KG1 (cell line): ENCODE measurements at regions not wholly inside any gene's neighbourhood (a gene's known extent, or its start where the extent isn't known, plus 50 kb on each side); places are given as distances from the start of the nearest gene placed in this dataset.
"Not testable (repeated sequence)": the region's sequence is repeated elsewhere in the genome, so short reads cannot be mapped to it uniquely, and the experiment has no call there.

Experiments
- DNase-seq: peaks from one replicate; lab custom pipeline; 2025; lab: John Stamatoyannopoulos, UW

DNA sequence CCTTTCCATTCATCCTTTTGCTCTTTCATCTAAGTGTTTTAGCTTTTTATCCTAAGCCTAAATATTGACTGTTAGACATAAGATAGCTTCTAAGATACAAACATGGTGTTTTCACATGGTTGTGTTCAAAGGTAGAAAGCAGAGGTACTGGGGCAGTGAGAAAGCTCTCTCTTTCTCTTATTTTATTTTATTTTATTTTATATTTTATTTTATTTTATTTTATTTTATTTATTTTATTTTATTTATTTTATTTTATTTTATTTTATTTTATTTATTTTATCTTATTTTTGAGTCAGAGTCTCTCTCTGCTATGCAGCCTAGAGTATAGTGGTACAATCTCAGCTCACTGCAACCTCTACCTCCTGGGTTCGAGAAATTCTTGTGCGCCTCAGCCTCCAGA, 287.2 kb downstream of the IKZF2 start:
- DNase-seq = no peak

DNA sequence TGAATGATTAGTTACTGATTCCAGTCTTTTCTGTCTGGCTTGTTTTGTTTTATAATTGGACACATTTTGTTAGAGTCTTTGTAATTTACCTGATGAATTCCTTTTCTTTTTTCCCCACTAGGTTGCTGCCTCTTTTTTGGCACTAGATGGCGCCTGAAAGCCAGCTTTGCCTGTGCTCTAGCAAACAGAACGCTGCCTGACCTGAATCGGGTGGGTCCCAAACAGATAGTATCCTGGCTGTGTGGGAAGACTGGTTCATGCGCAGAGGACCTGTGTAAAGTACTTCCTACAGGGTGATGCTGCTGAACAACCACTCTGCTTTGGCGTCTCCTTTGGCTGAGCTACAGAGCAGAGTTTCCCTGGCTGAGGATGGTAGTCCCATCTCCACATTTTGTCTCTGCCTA, 288.2 kb downstream of the IKZF2 start:
- peak; percentile 5 for DNase-seq

DNA sequence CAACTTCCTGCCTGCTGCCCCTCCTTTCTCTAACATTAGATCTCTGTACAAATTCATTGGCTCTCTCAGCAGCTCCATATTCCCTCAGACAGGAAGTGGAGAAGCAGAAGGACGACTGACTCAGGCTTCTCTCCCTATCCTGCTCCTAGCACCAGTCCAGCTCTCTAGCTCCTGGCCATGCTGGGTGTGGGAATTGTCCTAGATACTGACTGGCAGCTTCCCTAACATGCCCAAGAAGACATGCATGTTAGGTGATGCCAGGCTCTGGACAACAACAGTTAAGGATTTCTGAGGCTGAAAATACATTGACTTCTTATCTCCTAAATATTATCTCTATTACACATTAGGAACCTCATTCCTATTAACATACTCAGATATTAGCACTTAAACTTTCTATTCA, 292.9 kb downstream of the IKZF2 start:
- no peak for DNase-seq

DNA sequence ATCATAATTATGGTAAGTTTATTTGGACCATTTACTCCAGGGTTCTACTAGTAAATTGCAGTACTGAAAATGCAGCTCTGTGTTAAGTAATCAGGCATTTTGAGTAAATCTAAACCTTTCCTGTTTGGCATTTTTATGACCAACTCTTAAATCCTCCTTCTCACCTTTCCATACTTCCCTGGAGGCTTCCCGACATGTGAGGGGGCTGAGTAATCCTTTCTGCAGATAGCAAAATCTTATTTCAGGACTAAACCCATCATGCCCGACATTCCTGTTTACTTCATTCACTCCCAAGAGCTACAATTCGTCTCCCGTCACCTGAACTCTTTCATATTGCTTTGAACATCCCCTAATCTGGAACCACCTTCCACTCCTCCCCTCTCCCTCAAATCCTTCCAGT, 296.6 kb downstream of the IKZF2 start:
- DNase-seq = no peak

DNA sequence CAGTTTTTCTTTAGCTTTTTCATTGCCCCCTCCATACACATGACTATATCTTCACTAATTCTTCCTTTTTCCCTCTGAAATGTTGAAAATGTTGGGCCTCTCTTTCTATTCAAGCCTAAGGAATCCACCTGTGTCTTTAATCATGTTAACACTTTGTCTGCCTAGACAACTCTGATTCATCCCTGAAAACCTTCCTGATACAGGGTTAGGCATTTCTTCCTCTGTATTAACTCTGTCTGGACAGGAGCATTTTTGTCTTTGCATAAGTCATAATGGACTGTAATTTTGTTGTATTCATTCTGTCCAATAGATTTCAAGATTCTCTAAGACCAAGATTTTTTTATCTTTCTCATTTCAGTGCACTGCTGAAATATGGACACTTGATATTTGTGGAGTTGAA, 297.3 kb downstream of the IKZF2 start:
- no peak for DNase-seq

DNA sequence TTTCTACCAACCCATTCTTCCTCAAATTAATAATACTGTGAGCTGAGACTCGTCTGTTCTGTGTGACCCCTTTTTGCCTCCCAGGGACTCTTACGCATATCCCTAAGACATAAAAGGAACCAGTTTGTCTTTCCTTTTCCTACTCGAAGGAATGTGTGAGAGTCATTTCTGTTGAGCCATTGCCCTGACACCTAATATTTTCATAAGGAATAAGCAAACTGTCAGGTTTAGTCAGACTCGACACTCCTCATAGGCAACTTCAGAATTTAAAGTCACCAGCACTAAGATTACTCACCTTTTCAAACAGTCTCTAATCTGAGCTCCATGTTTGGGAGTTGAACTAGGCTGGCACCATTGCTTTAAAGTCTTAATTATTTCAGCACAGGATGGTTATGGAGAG, 305.5 kb downstream of the IKZF2 start:
- no peak for DNase-seq

DNA sequence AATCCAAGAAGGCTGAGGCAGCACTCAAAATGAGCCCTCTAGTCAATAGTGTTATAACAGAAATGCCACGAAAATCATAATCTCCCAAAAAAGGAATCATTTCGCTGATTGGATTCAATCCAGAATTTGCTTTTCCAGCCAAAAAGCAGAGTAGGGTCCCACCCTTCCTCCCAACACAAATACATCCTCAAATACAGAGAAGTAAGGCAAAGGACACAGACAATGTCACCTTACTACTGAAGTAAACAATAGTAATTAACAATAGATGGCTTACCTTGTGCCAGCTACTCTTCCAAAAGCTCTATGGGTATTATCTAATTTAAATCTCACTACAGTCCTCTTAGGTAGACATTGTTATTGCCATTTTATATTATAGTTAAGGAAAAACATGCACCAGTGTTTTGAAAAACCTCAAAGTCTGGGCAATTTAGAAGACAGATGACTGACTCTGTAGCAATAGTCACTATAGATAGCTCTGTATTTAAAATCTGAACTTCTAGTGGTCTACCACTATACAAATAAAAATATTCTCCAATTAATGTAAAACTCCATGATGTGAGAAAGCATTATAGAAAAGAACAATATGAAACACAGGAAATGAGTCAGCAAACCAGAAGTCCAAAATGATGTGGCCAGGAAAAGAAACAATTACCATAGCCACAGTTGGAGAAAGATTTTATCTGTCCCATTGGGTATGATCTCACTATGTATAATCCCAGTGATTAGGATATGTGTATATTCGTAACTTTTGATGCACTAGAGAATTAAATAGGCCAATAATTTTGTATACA, 305.0 kb upstream of the ERBB4 start:
- no peak for DNase-seq

DNA sequence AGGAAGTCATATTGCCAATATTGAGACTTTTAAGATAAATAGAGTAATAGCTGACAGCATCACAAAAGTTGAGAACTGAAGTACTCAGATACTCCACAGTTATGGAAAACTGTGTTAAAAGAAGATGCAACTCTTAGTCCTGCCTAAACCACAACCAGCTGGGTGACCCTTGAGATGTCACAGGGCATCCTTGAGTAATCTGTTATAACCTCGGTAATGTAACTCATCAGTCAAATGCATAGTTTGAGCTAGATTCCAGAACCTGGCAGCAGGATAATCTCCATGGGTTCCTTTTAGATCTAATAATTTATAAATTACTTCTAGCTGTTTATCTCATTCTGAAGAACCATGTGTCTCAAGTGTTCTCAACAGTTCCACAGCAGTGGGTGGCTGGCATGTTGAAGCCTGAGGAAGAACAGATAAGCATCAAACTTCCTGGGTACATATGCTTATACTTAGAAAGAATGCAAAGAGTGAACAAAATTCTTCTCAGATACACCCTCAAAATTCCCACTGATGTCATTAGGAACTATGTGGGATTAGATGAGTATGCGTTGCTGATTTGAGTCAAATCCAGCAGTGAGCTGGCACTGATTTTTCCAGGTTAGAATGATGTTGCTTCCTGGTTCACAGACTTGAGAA, 304.1 kb upstream of the ERBB4 start:
- no peak for DNase-seq

DNA sequence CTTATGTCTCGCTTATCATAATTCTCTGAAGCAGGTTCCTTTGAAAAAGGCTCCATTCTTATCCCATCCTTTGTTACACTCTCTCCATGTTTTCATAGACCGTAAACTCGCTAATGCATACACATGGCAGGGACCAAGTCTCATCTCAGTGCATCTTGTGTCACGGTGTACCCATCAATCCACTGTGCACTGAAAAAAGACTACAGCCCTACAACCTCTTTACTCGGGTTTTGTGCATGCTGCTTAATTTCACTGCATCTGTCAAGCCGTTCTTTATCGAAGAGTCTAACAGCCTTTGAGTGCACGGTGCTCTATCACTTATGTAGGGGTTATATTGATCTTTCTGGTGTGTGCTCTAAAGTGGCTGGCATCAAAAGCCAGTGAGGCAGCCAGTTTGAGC, 302.9 kb upstream of the ERBB4 start:
- no peak for DNase-seq

DNA sequence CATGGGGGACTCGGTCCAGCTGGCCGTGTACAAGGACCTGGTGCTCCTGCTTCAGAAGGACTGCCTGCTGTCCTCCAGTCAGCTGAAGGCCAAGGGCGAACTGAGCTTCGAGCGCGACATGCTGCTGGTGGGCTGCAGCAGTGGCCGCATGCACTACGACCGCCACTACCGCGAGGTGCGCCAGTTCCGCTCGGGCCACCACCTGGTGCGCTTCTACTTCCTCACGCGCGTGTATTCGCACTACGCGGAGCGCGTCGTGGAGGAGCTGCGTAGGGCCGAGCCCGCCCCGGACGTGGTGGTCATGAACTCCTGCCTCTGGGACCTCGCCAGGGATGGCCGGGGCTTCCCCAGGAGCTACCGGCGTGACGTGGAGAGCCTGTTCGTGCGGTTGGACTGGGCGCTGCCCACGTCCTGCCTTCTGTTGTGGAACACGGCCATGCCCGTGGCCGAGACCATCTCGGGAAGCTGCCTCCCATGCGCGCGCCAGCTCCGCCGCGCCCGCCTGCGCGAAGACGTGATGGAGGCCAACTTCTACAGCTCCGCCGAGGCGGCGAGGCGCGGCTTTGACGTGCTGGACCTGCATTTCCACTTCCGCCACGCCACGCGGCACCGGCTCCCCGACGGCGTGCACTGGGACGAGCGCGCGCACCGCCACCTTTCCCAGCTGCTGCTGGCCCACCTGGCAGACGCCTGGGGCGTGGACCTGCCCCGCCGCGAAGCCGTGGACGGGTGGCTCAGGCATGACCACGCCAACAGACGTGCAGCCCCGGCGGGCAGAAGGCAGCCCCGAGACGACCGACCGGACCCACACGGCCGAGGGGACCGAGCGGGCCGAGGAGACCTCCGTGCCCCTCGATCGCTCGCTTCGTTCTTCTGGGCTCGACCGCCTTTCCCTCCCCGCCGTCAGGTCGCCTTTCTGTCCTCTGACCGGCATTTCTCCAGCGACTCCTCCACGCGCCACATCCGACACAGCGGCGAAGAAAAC, 293.9 kb upstream of the ERBB4 start:
- DNase-seq = no peak

DNA sequence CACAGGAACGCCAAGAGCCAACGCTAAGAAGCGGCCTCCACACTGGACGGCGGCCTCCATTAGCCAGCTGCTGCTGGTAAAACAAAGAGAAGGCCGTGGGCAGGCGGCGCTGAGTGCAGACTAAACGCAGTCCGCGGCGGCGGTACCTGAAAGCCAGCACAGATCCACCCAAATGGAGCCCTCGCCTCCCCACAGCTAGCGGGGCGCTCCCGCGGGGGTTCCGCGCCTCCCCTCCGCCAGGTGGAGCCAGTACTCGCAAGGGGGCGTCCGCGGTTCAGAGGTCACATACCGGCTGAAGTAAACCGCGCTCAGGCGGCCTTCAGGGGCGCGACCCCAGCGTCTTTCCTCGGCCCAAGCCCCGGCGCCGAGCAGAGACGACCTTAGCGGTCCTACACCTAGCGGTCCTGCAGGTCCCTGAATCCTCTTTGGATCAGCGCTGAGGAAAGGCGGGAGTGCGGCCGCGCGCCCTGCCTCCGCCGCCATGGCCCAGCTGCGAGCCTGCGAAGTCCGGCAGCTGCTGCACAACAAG, 293.1 kb upstream of the ERBB4 start:
- no peak for DNase-seq

DNA sequence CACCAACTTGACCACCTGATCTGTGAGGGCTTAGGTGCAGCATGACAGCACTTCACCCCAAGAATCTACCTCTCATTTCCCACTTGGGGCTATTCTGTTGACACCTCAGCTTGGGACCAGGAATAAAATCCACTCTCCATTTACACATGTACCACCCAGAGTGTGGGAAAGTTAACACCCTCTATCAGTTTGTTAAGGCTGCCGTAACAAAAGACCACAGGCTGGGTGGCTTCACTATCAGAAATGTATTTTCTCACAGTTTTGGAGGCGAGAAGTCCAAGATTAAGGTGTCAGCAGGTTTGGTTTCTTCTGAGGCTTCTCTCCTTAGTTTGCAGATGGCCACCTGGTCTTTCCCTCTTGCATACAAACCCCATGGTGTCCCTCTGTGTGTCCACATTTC, 277.7 kb upstream of the ERBB4 start:
- DNase-seq = no peak

DNA sequence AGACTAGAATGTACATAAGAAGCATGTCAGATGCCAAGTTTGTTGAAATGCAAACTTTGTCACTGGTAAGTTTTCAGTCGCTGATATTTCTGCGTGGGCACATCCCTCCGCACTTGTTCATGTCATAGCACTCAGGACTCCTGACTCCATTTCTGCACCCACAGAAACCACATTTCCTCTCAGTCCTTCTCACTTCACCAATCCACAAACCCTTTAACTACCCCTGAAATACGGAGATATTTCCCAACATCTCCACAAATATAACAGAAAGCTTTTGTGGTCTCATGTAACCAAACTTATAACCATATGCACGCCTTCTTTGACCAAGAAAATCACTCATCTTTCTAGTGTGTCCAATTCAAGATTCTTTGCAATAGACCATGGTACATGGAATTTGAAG, 276.9 kb upstream of the ERBB4 start:
- DNase-seq = peak; percentile 30

DNA sequence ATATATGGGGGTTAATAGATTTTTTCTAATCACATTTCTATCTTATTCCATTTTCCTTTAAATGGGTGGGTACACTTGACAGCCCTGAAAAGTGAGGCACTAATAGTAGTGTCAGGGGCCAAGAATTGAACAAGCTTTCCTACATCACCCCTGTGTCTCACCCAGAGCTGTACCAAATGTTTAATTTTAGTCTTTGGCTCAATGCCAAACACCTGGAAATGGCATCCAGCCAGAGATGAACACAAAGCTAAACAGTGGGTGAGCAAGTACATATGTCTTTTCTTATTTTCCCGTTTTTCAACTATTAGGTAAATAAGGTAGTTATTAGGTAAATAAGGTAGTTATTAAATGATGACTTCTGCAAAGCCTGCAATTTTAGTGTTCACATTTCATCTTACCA, 276.3 kb upstream of the ERBB4 start:
- DNase-seq = no peak

DNA sequence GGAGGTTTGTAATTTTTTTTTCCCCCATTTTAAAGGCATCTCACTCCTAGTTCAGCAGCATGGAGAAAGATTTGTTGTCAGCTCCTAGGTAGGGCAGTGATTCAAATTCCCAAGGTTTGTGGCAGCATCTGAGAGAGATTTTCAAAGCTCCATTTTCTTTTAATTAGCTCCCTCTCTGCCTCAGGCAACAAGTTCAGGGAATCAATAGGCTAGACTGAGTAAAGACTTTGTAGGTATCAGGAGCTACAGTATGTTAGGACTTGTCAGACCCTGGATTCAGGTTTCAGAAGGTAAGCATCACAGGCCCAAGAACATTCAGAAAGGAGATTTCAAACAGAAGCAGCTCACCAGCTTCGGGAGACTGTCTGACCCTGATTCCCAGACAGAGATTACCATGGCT, 273.3 kb upstream of the ERBB4 start:
- no peak for DNase-seq

DNA sequence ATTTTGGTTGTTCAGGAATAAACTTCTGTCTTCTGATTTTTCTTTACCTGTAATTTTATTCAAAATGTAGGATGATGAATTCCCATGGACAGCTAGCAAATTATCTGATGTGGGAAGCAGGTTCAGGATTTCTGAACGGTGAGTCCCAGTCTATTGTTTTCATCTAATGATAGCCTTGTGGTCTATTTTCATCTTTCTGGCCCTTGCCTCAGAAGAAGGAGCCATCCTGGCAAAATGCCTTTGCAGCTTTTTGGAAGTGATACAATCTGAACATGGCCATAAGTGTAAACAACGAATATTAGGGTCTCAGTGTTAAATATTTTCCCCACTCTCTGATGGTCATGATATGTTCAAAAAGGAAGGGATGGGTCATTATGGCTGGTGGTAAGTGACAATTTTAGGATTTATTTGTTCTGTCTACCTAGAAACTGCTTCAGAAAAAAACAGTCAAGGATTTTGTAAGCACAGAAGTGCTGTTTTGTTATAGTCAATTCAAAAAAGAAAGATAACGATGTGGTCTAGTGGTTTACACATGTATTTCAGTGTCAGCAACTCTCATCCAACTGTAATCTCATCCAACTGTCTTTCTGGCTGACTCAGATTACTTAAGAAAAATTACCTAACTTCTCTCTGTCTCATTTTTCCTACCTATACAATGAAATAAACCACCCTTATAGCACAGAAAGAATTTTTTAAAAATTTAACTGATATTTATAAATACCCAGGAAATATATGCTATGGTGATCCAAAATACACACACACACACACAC, 272.6 kb upstream of the ERBB4 start:
- no peak for DNase-seq

DNA sequence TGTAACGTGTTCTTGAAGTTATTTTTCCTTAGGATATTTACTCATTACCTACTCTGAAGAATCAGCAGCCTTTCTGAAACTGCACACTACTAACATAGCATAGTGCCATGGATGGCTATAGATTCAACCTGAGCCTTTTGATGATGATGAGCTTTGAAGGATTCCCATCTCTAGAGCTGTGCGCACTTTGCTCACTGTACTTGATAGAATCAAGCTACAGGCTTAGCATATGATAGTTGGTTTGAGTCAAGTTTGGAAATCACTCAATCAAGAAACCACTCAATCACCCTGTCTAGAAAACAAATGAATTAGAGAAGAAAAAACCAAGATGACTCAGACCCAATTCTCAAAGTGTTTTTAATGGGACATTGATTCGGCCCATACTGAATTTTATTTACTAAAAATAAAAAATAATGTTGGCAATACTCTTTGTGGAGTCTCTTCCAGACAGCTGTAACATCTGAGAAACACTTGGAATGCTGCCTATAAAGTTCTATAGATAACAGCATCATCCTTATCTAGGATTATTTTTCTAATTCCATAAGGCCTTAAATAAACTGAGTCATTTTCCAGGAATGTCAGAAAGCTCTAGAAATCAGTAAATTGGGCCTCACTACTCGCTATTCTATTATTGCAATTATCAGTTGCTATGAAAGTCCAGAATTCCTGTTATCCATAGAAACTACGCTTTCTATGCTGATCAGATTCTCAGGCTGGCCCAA, 259.0 kb upstream of the ERBB4 start:
- DNase-seq = no peak

DNA sequence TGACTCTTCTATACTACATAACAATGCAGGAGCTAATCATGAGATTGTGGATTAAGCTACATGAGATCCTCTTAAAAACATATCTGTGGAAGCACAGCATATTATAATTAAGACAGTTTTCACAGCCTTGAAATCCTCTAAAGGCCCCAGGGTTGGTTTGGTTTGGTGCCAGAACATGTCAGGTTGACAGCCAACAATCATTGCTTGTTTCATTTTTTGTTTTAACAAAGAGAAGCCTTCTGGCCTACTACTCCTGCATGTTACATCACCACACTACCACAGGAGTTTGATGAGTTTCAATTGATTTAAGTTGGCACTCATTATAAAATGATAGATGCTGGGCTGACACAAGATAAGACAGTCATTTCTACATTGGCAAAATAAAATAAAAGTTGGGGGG, 255.9 kb upstream of the ERBB4 start:
- DNase-seq = no peak

DNA sequence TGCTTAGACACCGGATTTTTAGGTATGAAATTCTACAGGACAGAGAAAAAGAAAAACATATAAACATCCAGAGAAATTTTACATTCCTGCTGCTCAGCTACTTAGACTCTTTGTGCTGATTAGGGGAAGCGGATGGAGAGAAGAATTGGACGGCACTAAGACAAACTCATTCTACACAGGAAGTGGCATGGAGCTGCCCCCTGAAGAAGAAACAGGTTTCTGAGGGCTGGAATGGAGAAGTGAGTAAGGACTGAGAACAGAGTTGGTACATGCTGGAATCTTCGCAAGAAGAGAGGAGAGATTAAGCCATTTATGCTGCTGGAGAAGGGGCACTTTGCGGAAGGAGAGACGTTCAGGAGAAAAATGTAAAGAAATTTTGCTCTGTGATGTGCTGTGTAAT, 253.0 kb upstream of the ERBB4 start:
- DNase-seq = no peak

DNA sequence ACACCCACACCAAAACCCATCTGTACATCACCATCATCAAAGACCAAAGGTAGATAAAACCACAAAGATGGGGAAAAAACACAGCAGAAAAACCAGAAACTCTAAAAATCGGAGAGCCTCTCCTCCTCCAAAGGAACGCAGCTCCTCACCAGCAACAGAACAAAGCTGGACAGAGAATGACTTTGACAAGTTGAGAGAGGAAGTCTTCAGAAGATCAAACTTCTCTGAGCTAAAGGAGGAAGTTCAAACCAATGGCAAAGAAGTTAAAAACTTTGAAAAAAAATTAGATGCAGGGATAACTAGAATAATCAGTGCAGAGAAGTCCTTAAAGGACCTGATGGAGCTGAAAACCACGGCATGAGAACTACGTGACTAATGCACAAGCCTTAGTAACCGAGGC, 247.5 kb upstream of the ERBB4 start:
- DNase-seq = not testable (repeated sequence)

DNA sequence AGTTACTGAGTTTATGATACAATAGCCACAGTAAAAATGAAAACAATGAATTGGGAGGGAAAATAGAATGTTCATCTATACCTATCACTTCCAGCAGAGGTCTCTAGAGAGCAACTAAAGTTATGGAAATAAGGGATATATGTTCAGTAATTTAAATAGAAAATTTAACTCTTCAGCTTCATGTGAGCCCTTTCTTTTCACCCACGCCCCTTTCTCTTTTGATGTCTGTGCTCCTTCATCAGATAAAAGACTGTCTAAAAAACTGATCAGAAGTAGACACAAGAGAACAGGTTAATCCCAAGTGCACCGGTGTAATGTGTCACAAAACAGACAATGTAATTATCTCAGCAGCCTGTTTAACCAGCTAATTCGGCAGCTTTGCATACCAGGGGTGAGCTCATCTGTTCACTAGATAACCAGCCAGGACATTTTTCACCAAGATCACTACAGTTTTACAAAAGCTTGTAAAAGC, 238.5 kb upstream of the ERBB4 start:
- DNase-seq = peak; percentile 33
